ENCODE measurements at regions not wholly inside any gene's neighbourhood (a gene's known extent, or its start where the extent isn't known, plus 50 kb on each side); places are given as distances from the start of the nearest gene placed in this dataset.
"Not testable (repeated sequence)": the region's sequence is repeated elsewhere in the genome, so short reads cannot be mapped to it uniquely, and the experiment has no call there.

DNA sequence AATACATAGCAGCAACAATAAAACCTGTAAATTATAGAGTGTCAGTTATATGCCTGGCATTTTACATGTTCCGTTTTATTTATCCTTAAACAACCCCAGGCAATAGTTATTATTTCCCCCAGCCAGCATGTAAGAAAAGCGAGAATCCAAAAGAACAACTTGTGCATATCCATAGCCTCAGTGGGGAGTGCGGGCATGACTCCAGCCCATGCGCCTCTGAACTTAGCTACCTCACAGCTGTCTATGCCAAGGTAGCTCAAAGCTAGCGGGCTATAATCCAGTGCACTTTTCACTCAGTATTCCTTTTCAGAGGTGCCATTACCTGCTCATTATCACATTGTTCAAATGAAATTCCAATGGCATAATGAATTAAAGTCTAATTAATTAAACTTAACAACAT is 257.3 kb upstream of the EDNRA start:
- DNase-seq (ENCODE audit: low spot score) = no peak

DNA sequence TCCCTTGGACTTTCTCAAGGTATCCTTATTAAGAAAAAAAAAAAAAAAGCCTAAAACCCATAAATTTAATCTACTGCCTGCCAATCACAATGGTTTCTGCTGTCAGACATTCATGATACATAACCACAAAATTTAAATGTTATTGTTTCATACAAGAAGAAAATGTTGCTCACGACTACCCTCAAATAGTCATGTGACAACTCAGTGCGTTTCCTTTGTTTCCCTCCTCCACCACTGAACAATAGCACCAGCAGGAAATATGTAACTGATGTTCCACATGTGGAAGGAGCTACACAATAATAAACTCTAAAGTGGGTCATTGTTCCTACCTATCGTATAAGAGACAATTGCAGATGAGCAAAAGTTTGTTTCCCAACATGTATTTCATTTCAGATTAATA is 244.1 kb upstream of the EDNRA start:
- TF ChIP-seq, protein P1, sequence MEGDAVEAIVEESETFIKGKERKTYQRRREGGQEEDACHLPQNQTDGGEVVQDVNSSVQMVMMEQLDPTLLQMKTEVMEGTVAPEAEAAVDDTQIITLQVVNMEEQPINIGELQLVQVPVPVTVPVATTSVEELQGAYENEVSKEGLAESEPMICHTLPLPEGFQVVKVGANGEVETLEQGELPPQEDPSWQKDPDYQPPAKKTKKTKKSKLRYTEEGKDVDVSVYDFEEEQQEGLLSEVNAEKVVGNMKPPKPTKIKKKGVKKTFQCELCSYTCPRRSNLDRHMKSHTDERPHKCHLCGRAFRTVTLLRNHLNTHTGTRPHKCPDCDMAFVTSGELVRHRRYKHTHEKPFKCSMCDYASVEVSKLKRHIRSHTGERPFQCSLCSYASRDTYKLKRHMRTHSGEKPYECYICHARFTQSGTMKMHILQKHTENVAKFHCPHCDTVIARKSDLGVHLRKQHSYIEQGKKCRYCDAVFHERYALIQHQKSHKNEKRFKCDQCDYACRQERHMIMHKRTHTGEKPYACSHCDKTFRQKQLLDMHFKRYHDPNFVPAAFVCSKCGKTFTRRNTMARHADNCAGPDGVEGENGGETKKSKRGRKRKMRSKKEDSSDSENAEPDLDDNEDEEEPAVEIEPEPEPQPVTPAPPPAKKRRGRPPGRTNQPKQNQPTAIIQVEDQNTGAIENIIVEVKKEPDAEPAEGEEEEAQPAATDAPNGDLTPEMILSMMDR (IDR thresholded peaks at IDR 0.05; ENCODE audit: extremely low read depth, missing control alignments) = no peak
- DNase-seq (ENCODE audit: low spot score) = no peak

More for the DNA sequence above, 257.3 kb upstream of the EDNRA start:
- TF ChIP-seq, protein P1 (IDR thresholded peaks at IDR 0.05; ENCODE audit: extremely low read depth, missing control alignments) = no peak

DNA sequence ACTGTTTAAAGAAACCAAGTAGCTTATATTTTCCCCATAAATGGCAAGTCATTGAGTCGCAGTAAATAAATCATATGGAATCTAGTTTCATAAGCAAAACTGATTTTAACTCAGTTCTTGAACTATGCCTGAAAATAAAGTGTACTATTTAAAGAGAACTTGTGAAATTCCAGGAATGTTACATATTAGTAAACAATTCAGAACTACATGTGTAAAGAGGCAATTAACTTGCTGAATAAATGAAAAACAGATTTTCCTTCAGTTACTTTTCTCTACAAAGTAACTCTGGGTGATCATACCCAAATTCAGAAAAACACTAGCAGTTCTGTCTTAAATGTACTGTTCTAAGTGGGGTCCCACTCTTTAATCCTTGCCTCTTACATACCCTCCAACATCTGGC is 236.1 kb upstream of the EDNRA start:
- DNase-seq (ENCODE audit: low spot score) = no peak
- TF ChIP-seq, protein P1 (IDR thresholded peaks at IDR 0.05; ENCODE audit: extremely low read depth, missing control alignments) = no peak

DNA sequence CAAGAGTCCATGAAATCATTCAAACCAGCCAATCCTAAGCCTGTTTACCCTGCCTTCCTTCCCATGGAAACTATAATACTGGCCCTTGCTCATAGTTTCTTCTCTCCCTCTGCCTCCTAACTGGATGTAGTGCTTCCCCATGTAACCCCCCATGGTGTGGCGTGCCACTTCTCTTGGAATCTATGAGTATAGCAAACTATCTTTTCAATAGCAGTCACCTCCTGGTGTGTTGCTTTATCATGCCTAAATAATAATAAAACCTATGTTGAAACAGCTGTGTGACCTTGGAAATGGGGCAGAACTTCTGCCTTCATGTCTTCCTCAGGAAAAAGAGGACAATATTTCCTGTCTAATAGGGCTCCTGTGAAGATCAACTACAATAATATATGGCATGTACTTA is 234.8 kb upstream of the EDNRA start:
- TF ChIP-seq, protein P1 (IDR thresholded peaks at IDR 0.05; ENCODE audit: extremely low read depth, missing control alignments) = no peak
- DNase-seq (ENCODE audit: low spot score) = no peak

DNA sequence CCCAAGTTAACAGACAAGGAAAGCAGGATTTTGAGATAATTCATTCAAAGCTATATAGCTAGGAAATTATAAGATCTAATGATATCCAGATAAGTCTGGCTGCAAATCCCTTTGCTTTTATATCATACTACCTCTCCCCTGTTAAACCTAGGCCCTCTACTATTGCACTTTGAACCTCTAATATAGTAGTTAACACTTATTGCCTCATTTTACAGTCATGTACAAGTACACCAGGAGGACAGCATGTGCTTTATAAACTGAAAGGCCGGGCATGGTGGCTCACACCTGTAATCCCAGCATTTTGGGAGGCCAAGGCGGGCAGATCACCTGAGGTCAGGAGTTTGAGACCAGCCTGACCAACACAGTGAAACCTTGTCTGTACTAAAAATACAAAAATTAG is 234.4 kb upstream of the EDNRA start:
- DNase-seq (ENCODE audit: low spot score) = not testable (repeated sequence)

DNA sequence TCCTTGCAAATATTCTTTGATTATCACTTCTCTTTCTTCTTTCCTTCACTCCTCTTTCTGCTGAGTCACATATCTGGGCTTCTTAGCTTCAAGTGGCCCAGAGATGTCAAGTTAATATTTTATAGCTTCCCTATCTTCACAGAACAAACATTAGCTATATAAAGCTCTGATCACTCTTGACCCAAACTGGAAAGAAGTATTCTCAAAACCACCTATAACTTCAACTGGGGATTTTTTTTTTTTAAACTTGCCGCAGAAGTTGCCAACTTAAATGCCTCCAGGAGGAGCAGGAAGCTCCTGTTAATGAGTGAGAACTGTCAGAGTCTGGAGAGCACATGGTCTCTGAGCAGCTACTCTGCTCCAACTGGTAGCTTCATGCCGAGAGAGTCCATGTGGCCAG is 233.3 kb upstream of the EDNRA start:
- TF ChIP-seq, protein P1 (IDR thresholded peaks at IDR 0.05; ENCODE audit: extremely low read depth, missing control alignments) = no peak
- no peak for DNase-seq (ENCODE audit: low spot score)

DNA sequence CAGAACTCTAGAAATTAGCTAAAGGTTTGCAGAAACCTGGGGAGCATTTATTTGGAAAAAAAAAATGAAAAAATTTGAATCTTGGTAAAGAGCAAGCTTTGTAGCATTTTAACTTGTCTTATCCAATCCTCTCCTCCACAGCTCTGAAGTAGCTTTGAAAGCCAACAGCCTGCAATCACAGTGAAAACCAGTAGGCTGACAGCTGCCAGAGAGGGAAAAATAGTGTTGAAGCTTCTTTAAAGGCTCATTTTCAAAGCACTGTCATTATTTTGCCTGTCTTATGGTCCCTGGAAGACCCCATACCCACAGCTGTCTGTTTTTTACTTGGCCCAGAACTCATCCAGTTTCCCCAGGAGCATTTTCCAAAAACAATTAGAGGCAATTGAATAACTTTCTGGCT is 230.8 kb upstream of the EDNRA start:
- TF ChIP-seq, protein P1 (IDR thresholded peaks at IDR 0.05; ENCODE audit: extremely low read depth, missing control alignments) = no peak
- DNase-seq (ENCODE audit: low spot score) = no peak

DNA sequence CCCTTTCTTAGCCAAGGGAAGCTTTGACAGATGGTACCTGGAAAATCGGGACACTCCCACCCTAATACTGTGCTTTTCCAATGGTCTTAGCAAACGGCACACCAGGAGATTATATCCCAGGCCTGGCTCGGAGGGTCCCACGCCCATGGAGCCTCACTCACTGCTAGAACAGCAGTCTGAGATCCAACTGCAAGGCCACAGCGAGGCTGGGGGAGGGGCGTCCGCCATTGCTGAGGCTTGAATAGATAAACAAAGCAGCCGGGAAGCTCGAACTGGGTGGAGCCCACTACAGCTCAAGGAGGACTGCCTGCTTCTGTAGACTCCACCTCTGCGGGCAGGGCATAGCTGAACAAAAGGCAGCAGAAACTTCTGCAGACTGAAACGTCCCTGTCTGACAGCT is 225.6 kb upstream of the EDNRA start:
- DNase-seq (ENCODE audit: low spot score) = not testable (repeated sequence)

DNA sequence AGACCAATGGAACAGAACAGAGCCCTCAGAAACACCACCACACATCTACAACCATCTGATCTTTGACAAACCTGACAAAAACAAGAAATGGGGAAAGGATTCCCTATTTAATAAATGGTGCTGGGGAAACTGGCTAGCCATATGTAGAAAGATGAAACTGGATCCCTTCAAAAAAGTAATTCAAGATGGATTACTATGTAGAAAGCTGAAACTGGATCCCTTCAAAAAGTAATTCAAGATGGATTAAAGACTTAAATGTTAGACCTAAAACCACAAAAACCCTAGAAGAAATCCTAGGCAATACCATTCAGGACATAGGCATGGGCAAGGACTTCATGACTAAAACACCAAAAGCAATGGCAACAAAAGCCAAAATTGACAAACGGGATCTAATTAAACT is 221.6 kb upstream of the EDNRA start:
- not testable (repeated sequence) for DNase-seq (ENCODE audit: low spot score)

All from GM20000 (cell line).